Adipocyte (in vitro differentiated cells): ENCODE measurements at regions not wholly inside any gene's neighbourhood (a gene's known extent, or its start where the extent isn't known, plus 50 kb on each side); places are given as distances from the start of the nearest gene placed in this dataset.
A peak's percentile ranks its signal among the peaks of the same experiment; 100 is the strongest.

Source experiments
- DNase-seq: peaks from one replicate; pipeline ENCODE4 v3.0.0-alpha.2; 2015; ENCODE audit warnings: low read depth
- H3K27me3 ChIP-seq: replicated peaks from 2 replicates; pipeline ENCODE4 v1.7.0; 2013; ENCODE audit warnings: mild to moderate bottlenecking, low read length, moderate library complexity; ENCODE audit not compliant: control insufficient read depth, insufficient read depth
- H3K36me3 ChIP-seq: 2 replicates; pipeline ENCODE4 v1.7.0; 2013; ENCODE audit warnings: low read length, mild to moderate bottlenecking, moderate library complexity; ENCODE audit not compliant: control insufficient read depth, insufficient read depth, severe bottlenecking
- H3K4me1 ChIP-seq: 2 replicates; pipeline ENCODE4 v1.7.0; 2013; ENCODE audit warnings: mild to moderate bottlenecking, low read length, moderate library complexity; ENCODE audit not compliant: control insufficient read depth, insufficient read depth
- H3K4me3 ChIP-seq: 2 replicates; pipeline ENCODE4 v1.7.0; 2013; ENCODE audit warnings: mild to moderate bottlenecking, low read length, moderate library complexity
- H3K9ac ChIP-seq: 2 replicates; pipeline ENCODE4 v1.7.0; 2013; ENCODE audit warnings: mild to moderate bottlenecking, low read length, moderate library complexity
- H3K9me3 ChIP-seq: 2 replicates; pipeline ENCODE4 v1.7.0; 2013; ENCODE audit warnings: mild to moderate bottlenecking, low read length, moderate library complexity; ENCODE audit not compliant: control insufficient read depth

- Histone ChIP-seq H3K9me3 (no peaks in the 10 kb centered on the region), H3K36me3 (no peaks in the 10 kb centered on the region), H3K4me1 (peaks cover 57% of the 10 kb centered on the region), H3K4me3 (peak overlapping the region; percentile 71), H3K9ac (peak overlapping the region; percentile 84), H3K27me3 (no peaks in the 10 kb centered on the region)
- no peak for DNase-seq
Measured at GRCh38 chr3:146970236-146970635, 365.1 kb upstream of the PLSCR5 start.

- Histone ChIP-seq H3K36me3 (no peaks in the 10 kb centered on the region), H3K9ac (peak overlapping the region; percentile 84), H3K9me3 (no peaks in the 10 kb centered on the region), H3K4me1 (peaks cover 57% of the 10 kb centered on the region), H3K4me3 (peak overlapping the region; percentile 71), H3K27me3 (no peaks in the 10 kb centered on the region)
- DNase-seq = peak; percentile 24
Measured at GRCh38 chr3:146969356-146969755, 364.2 kb upstream of the PLSCR5 start.

- peak overlapping the region; percentile 71 for H3K4me3 ChIP-seq
- H3K9ac ChIP-seq = peak overlapping the region; percentile 84
- H3K4me1 ChIP-seq = peaks cover 55% of the 10 kb centered on the region
- no peaks in the 10 kb centered on the region for H3K9me3 ChIP-seq
- H3K27me3 ChIP-seq = no peaks in the 10 kb centered on the region
- DNase-seq = peak; percentile 79
- H3K36me3 ChIP-seq = no peaks in the 10 kb centered on the region
Measured at GRCh38 chr3:146968204-146968651, 363.1 kb upstream of the PLSCR5 start.

GRCh38 chr3:146967783-146968182, 362.6 kb upstream of the PLSCR5 start:
- DNase-seq = peak; percentile 56
- no peaks in the 10 kb centered on the region for H3K36me3 ChIP-seq
- peak overlapping the region; percentile 84 for H3K9ac ChIP-seq
- H3K4me3 ChIP-seq = peak overlapping the region; percentile 35
- no peaks in the 10 kb centered on the region for H3K9me3 ChIP-seq
- no peaks in the 10 kb centered on the region for H3K27me3 ChIP-seq
- H3K4me1 ChIP-seq = peaks cover 51% of the 10 kb centered on the region

GRCh38 chr3:146966124-146966523, 361.0 kb upstream of the PLSCR5 start:
- Histone ChIP-seq H3K27me3 (no peaks in the 10 kb centered on the region), H3K9ac (no peak overlapping the region), H3K36me3 (no peaks in the 10 kb centered on the region), H3K4me3 (no peak overlapping the region), H3K9me3 (no peaks in the 10 kb centered on the region), H3K4me1 (peaks cover 42% of the 10 kb centered on the region)
- DNase-seq = no peak

- Histone ChIP-seq H3K4me1 (peaks cover 6% of the 10 kb centered on the region), H3K27me3 (no peaks in the 10 kb centered on the region), H3K36me3 (no peaks in the 10 kb centered on the region), H3K9me3 (no peaks in the 10 kb centered on the region), H3K4me3 (peak overlapping the region; percentile 63), H3K9ac (no peak overlapping the region)
- peak; percentile 41 for DNase-seq
Measured at GRCh38 chr3:146953511-146953981, 348.4 kb upstream of the PLSCR5 start.

- no peaks in the 10 kb centered on the region for H3K27me3 ChIP-seq
- no peak overlapping the region for H3K4me3 ChIP-seq
- no peak for DNase-seq
- peaks cover 6% of the 10 kb centered on the region for H3K4me1 ChIP-seq
- no peak overlapping the region for H3K9ac ChIP-seq
- H3K36me3 ChIP-seq = no peaks in the 10 kb centered on the region
- H3K9me3 ChIP-seq = no peaks in the 10 kb centered on the region
Measured at GRCh38 chr3:146948985-146949384, 343.8 kb upstream of the PLSCR5 start.

- Histone ChIP-seq H3K4me3 (no peak overlapping the region), H3K27me3 (no peaks in the 10 kb centered on the region), H3K9ac (no peak overlapping the region), H3K4me1 (no peaks in the 10 kb centered on the region), H3K9me3 (no peaks in the 10 kb centered on the region), H3K36me3 (no peaks in the 10 kb centered on the region)
- no peak for DNase-seq
Measured at GRCh38 chr3:146948186-146948585, 343.0 kb upstream of the PLSCR5 start.

- Histone ChIP-seq H3K4me3 (no peak overlapping the region), H3K9me3 (no peaks in the 10 kb centered on the region), H3K27me3 (no peaks in the 10 kb centered on the region), H3K36me3 (no peaks in the 10 kb centered on the region), H3K4me1 (no peaks in the 10 kb centered on the region), H3K9ac (no peak overlapping the region)
- peak; percentile 31 for DNase-seq
Measured at GRCh38 chr3:146929696-146930095, 324.6 kb upstream of the PLSCR5 start.

- no peaks in the 10 kb centered on the region for H3K9me3 ChIP-seq
- no peaks in the 10 kb centered on the region for H3K36me3 ChIP-seq
- no peak for DNase-seq
- no peak overlapping the region for H3K9ac ChIP-seq
- H3K4me1 ChIP-seq = no peaks in the 10 kb centered on the region
- H3K27me3 ChIP-seq = no peaks in the 10 kb centered on the region
- no peak overlapping the region for H3K4me3 ChIP-seq
Measured at GRCh38 chr3:146928421-146929059, 323.4 kb upstream of the PLSCR5 start.

- peaks cover 2% of the 10 kb centered on the region for H3K9me3 ChIP-seq
- no peak for DNase-seq
- H3K9ac ChIP-seq = no peak overlapping the region
- H3K4me3 ChIP-seq = no peak overlapping the region
- no peaks in the 10 kb centered on the region for H3K27me3 ChIP-seq
- no peaks in the 10 kb centered on the region for H3K4me1 ChIP-seq
- H3K36me3 ChIP-seq = no peaks in the 10 kb centered on the region
Measured at GRCh38 chr3:146921693-146922092, 316.5 kb upstream of the PLSCR5 start.

GRCh38 chr3:146914409-146914808, 309.3 kb upstream of the PLSCR5 start:
- H3K4me3 ChIP-seq = no peak overlapping the region
- no peaks in the 10 kb centered on the region for H3K36me3 ChIP-seq
- H3K27me3 ChIP-seq = no peaks in the 10 kb centered on the region
- peaks cover 2% of the 10 kb centered on the region for H3K9me3 ChIP-seq
- no peak overlapping the region for H3K9ac ChIP-seq
- DNase-seq = no peak
- peaks cover 3% of the 10 kb centered on the region for H3K4me1 ChIP-seq
